Loucy (cell line): ENCODE measurements at regions not wholly inside any gene's neighbourhood (a gene's known extent, or its start where the extent isn't known, plus 50 kb on each side); places are given as distances from the start of the nearest gene placed in this dataset.

Experiments
- H2AFZ ChIP-seq: fragments of 200-600 bp; sonication (generic); 2 replicates; pipeline ENCODE4 v1.6.0; 2016; ENCODE audit warnings: antibody characterized with exemption, mild to moderate bottlenecking, low read length, moderate library complexity
- H3F3A ChIP-seq: fragments of 200-600 bp; 2 replicates; pipeline ENCODE4 v1.6.0; 2016; ENCODE audit warnings: antibody characterized with exemption, low read depth, mild to moderate bottlenecking
- H3K27me3 ChIP-seq: fragments of 200-600 bp; sonication (generic); 2 replicates; pipeline ENCODE4 v1.6.1; 2014; ENCODE audit warnings: low read length, mild to moderate bottlenecking; ENCODE audit not compliant: insufficient read depth, poor library complexity, severe bottlenecking
- H3K36me3 ChIP-seq: fragments of 200-600 bp; sonication (generic); 2 replicates; pipeline ENCODE4 v1.6.1; 2016; ENCODE audit warnings: low read length; ENCODE audit not compliant: insufficient read depth
- H3K4me1 ChIP-seq: fragments of 200-600 bp; sonication (generic); 2 replicates; pipeline ENCODE4 v1.5.1; 2014; ENCODE audit warnings: low read length, mild to moderate bottlenecking; ENCODE audit not compliant: insufficient read depth, poor library complexity, severe bottlenecking
- H3K4me2 ChIP-seq: fragments of 200-600 bp; sonication (generic); 2 replicates; pipeline ENCODE4 v1.6.0; 2014; ENCODE audit warnings: antibody characterized with exemption, low read length, low read depth, mild to moderate bottlenecking; ENCODE audit not compliant: poor library complexity, severe bottlenecking
- H3K4me3 ChIP-seq: fragments of 200-600 bp; sonication (generic); 2 replicates; pipeline ENCODE4 v1.5.1; 2014; ENCODE audit warnings: low read length, mild to moderate bottlenecking, mixed read lengths; ENCODE audit not compliant: poor library complexity, severe bottlenecking
- H3K79me2 ChIP-seq: fragments of 200-600 bp; sonication (generic); 2 replicates; pipeline ENCODE4 v1.6.1; 2014; ENCODE audit warnings: low read length; ENCODE audit not compliant: insufficient read depth
- H3K9ac ChIP-seq: fragments of 200-600 bp; sonication (generic); 2 replicates; pipeline ENCODE4 v1.6.0; 2014; ENCODE audit warnings: mild to moderate bottlenecking, low read depth, low read length, moderate library complexity; ENCODE audit not compliant: poor library complexity, severe bottlenecking
- H3K9me2 ChIP-seq: fragments of 200-600 bp; sonication (generic); replicated peaks from 2 replicates; pipeline ENCODE4 v1.6.1; 2016; ENCODE audit warnings: low read depth, low read length, mixed read lengths
- H3K9me3 ChIP-seq: fragments of 200-600 bp; sonication (generic); 2 replicates; pipeline ENCODE4 v1.6.1; 2014; ENCODE audit warnings: mild to moderate bottlenecking, antibody characterized with exemption, low read length, low read depth; ENCODE audit not compliant: insufficient read depth
- H4K20me1 ChIP-seq: fragments of 200-600 bp; sonication (generic); 2 replicates; pipeline ENCODE4 v1.6.0; 2014; ENCODE audit warnings: antibody characterized with exemption, low read length, mild to moderate bottlenecking; ENCODE audit not compliant: insufficient read depth, poor library complexity, severe bottlenecking
- CTCF ChIP-seq: fragments of 200-600 bp; sonication (generic); conservative IDR thresholded peaks from 2 replicates; pipeline ENCODE4 v1.5.1; 2014; ENCODE audit warnings: mild to moderate bottlenecking, antibody characterized with exemption, low read length
- EZH2phosphoT487 ChIP-seq: fragments of 200-600 bp; IDR thresholded peaks from 2 replicates; pipeline ENCODE4 v1.6.1; 2018; ENCODE audit warnings: antibody characterized with exemption, mild to moderate bottlenecking, moderate library complexity, borderline replicate concordance

DNA sequence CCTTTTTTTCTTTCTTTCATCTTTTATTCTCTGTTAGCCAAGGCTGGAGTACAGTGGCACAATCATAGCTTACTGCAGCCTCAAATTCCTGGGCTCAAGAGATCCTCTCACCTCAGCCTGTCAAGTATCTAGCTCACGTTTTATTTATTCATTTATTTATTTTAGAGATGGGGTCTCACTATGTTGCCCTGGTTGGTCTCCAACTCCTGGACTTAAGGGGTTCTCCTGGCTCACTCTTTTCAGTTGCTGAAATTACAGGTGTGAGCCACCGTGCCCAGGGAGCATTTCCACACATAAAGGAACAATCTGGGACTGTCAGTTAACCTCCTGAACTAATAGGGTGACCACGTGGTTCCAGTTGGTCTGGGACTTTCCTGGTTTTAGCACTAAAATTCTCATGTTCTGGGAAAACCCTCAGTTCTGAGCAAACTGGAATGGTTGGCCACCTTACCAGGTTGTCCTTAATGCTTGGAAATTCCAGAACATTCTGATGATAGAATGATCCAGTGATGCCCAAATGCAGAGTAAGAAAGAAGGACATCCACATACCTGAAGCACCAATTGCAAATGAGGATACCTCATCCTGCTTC is 105.5 kb upstream of the ZNF217 start:
- TF ChIP-seq CTCF (no peak), EZH2phosphoT487 (no peak)
- no peak overlapping the region for H2AFZ ChIP-seq
- no peaks in the 10 kb centered on the region for H3K9me2 ChIP-seq
- no peaks in the 10 kb centered on the region; the same call in 1 of the 2 replicates for H3F3A ChIP-seq
- H3K4me1 ChIP-seq: peaks cover 28% of the 10 kb centered on the region
- H3K27me3 ChIP-seq: no peaks in the 10 kb centered on the region
- no peaks in the 10 kb centered on the region for H3K36me3 ChIP-seq
- H3K79me2 ChIP-seq: no peaks in the 10 kb centered on the region
- H3K9me3 ChIP-seq: no peaks in the 10 kb centered on the region
- no peaks in the 10 kb centered on the region for H4K20me1 ChIP-seq
- no peak overlapping the region for H3K4me2 ChIP-seq
- H3K4me3 ChIP-seq: no peak overlapping the region
- no peak overlapping the region for H3K9ac ChIP-seq

DNA sequence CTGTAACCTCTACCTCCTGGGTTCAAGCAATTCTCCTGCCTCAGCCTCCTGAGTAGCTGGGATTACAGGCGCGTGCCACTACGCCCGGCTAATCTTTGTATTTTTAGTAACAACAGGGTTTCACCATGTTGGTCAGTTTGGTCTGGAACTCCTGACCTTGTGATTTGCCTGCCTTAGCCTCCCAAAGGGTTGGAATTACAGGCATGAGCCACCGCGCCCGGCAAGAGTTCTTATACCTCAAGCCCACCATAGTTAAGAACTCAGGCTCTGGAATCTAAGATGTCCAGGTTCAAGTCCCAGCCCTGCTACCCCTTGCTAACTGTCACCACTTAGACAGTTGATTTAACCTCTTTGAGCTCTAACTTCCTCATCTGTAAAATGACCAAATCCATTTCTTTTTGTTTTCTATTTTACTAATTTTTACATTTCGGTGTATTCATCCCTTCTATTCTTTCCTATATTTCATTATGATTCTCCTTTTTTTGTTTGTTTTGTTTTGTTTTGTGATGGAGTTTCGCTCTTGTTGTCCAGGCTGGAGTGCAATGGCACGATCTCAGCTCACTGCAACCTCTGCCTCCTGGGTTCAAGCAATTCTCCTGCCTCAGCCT is 104.8 kb upstream of the ZNF217 start:
- Histone ChIP-seq H3K4me2 (no peak overlapping the region), H4K20me1 (no peaks in the 10 kb centered on the region), H3K27me3 (no peaks in the 10 kb centered on the region), H3K36me3 (no peaks in the 10 kb centered on the region), H3K4me3 (no peak overlapping the region), H2AFZ (no peak overlapping the region), H3K79me2 (no peaks in the 10 kb centered on the region), H3K9me2 (no peaks in the 10 kb centered on the region), H3K4me1 (peaks cover 30% of the 10 kb centered on the region), H3K9me3 (no peaks in the 10 kb centered on the region), H3F3A (no peaks in the 10 kb centered on the region; the same call in 1 of the 2 replicates), H3K9ac (no peak overlapping the region)
- TF ChIP-seq CTCF (no peak), EZH2phosphoT487 (no peak)

GRCh38 chr20:53695797-53696527 is 102.3 kb upstream of the ZNF217 start:
- no peaks in the 10 kb centered on the region for H3K9me3 ChIP-seq
- no peaks in the 10 kb centered on the region; the same call in 1 of the 2 replicates for H3F3A ChIP-seq
- H3K36me3 ChIP-seq: no peaks in the 10 kb centered on the region
- no peak for TF ChIP-seq CTCF
- no peak for TF ChIP-seq EZH2phosphoT487
- H2AFZ ChIP-seq: no peak overlapping the region
- H3K4me3 ChIP-seq: no peak overlapping the region
- no peaks in the 10 kb centered on the region for H3K27me3 ChIP-seq
- no peaks in the 10 kb centered on the region for H3K9me2 ChIP-seq
- H3K4me2 ChIP-seq: no peak overlapping the region
- H3K9ac ChIP-seq: no peak overlapping the region
- H3K79me2 ChIP-seq: no peaks in the 10 kb centered on the region
- no peaks in the 10 kb centered on the region for H4K20me1 ChIP-seq
- peaks cover 38% of the 10 kb centered on the region for H3K4me1 ChIP-seq
